VCaP (cell line): ENCODE measurements at regions not wholly inside any gene's neighbourhood (a gene's known extent, or its start where the extent isn't known, plus 50 kb on each side); places are given as distances from the start of the nearest gene placed in this dataset.
A peak's percentile ranks its signal among the peaks of the same experiment; 100 is the strongest.
"Not testable (repeated sequence)": the region's sequence is repeated elsewhere in the genome, so short reads cannot be mapped to it uniquely, and the experiment has no call there.

Experiments used
- H3K27ac ChIP-seq: fragments of 450-650 bp; 2 replicates; pipeline ENCODE4 v1.5.1; 2017
- CTCF ChIP-seq: fragments of 450-650 bp; conservative IDR thresholded peaks from 2 replicates; pipeline ENCODE4 v1.5.1; 2017; ENCODE audit warnings: mild to moderate bottlenecking, moderate library complexity

DNA sequence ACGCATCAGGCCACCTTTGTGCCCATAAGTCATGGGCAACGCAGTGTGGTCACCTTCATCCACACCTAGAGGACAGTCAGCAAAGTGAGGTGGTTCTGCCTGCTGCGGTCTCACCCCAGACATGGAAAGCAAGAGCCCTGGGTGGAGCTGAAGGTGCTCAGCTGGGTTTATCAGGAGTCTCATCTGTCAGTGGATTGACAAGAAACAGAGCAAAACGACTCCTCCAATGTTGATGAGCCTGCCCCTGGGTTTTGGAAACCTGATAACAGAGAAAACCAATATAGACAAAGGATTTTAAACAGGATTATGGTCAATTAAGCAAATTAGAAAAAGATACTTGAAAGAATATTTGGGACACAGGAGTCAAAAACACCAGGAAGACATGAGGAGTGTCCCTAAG is 229.3 kb upstream of the PRSS58 start:
- no peak overlapping the region for H3K27ac ChIP-seq
- TF ChIP-seq CTCF: no peak

DNA sequence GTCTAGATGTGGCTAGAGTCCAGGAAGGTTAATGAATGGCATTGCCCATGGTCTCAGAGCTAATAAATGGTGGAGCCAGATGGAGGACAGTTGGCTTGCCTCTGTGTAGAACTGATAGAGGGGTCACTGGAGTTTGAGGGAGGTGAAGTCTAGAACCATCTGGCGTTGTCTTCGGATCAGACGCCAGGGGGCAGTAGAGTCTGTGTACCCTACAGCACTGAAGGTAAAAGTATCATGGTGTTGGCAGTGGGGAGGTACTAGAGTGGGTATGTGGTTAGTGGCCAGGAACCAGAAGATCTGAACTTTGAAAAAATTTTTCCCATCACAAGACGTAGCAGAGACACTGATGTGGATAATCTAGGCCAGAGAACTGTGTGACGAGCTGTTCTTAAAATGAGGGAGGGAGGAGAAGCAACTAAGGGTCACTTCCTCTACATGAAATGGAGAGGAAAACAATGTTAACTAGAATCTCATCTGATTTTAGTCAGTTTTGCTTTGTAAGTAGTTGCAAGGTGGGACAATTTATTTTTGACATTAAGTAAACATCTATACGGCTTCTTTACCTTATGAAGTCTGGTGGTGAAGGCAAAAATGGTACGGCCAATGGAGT is 227.9 kb upstream of the PRSS58 start:
- no peak overlapping the region for H3K27ac ChIP-seq
- no peak for TF ChIP-seq CTCF

GRCh38 chr7:142483659-142484317 is 225.9 kb upstream of the PRSS58 start:
- H3K27ac ChIP-seq: no peak overlapping the region
- TF ChIP-seq CTCF: peak; percentile 63

GRCh38 chr7:142482891-142483658 is 225.2 kb upstream of the PRSS58 start:
- H3K27ac ChIP-seq: no peak overlapping the region
- TF ChIP-seq CTCF: peak; percentile 92

GRCh38 chr7:142481548-142481947 is 223.7 kb upstream of the PRSS58 start:
- no peak overlapping the region for H3K27ac ChIP-seq
- TF ChIP-seq CTCF: peak; percentile 36; the same call in 1 of the 2 replicates

DNA sequence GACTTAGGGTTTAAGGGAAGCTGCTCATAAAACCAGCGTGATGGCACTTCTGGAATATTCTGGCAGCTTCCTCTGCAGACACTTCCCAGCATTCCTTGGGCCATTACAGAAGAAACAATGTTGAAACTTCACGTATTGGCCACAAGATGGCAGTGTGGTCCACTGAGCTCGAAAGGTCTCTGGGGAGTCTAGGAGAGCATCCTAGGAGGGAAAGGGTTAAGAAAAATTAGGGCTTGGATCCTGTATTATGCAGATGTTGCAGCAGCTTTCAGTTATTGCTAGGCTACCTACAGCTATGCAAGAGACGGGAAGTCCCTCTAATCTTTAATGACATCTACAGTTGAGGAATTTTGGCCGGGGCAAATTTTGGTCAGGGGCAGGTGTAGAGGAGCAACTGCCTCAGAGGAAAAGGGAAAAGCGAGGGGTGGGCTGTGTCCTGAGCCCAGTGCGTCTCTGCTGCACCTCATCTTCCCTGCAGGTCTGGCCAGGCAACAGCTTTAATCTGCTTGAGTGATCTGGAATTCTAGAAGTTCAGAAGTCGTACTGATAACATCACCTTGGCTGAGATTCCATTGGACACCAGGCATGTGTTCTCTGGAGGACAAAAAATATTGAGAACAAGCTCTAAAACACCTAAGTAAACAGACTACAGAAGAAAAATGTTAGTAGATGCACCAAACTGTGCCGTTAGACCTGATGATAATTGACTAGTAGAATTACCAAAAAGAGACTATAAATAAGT is 220.8 kb upstream of the PRSS58 start:
- TF ChIP-seq CTCF: peak; percentile 75
- H3K27ac ChIP-seq: no peak overlapping the region

DNA sequence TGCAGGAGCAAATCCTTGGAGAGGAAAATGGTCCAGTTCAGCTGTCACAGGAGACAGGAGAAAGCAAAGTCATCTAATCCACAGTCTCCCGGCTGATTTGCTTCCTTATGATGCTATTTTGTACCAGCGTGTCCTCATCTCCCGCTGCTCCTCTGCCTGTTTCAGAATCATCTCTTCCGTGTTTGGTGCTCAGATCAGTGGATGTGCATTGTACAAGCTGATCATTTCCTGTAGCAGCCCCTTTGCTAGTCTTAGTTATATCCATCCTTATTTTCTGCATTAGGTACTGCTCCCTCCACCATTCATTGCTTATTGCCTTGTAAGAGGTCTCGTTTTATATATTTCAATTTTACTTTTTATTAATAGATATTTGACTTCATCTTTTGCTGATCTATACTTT is 219.9 kb upstream of the PRSS58 start:
- H3K27ac ChIP-seq: not testable (repeated sequence)
